ACC112 (cell line): ENCODE measurements at regions not wholly inside any gene's neighbourhood (a gene's known extent, or its start where the extent isn't known, plus 50 kb on each side); places are given as distances from the start of the nearest gene placed in this dataset.

Experiments used
- H2AFZ ChIP-seq: fragments of 200-600 bp; sonication (generic); one replicate; pipeline ENCODE4 v1.6.0; 2017; ENCODE audit warnings: antibody characterized with exemption, low read length; ENCODE audit not compliant: unreplicated experiment
- H3K27ac ChIP-seq: fragments of 200-600 bp; sonication (generic); 2 replicates; pipeline ENCODE4 v1.5.1; 2014; ENCODE audit warnings: low read depth, mild to moderate bottlenecking, antibody characterized with exemption, low read length, moderate library complexity
- H3K27me3 ChIP-seq: fragments of 200-600 bp; sonication (generic); 2 replicates; pipeline ENCODE4 v1.6.1; 2014; ENCODE audit warnings: mild to moderate bottlenecking, antibody characterized with exemption, low read length, moderate library complexity, mixed read lengths; ENCODE audit not compliant: insufficient read depth
- H3K36me3 ChIP-seq: fragments of 200-600 bp; sonication (generic); 2 replicates; pipeline ENCODE4 v1.6.1; 2016; ENCODE audit warnings: mild to moderate bottlenecking, antibody characterized with exemption, low read length, moderate library complexity, mixed read lengths; ENCODE audit not compliant: insufficient read depth
- H3K4me1 ChIP-seq: fragments of 200-600 bp; sonication (generic); one replicate; pipeline ENCODE4 v1.6.1; 2016; ENCODE audit warnings: low read length, mixed read lengths; ENCODE audit not compliant: insufficient read depth, unreplicated experiment, control insufficient read depth
- H3K4me3 ChIP-seq: fragments of 200-600 bp; sonication (generic); 2 replicates; pipeline ENCODE4 v1.5.1; 2014; ENCODE audit warnings: mild to moderate bottlenecking, low read depth, low read length
- H3K79me2 ChIP-seq: fragments of 200-600 bp; sonication (generic); one replicate; pipeline ENCODE4 v1.6.0; 2016; ENCODE audit warnings: low read length; ENCODE audit not compliant: control insufficient read depth, unreplicated experiment, insufficient read depth

GRCh38 chr9:106449336-106449927 lies 413.5 kb upstream of the ZNF462 start:
- H3K4me3 ChIP-seq = no peak overlapping the region
- no peaks in the 10 kb centered on the region for H3K27me3 ChIP-seq
- H3K36me3 ChIP-seq = no peaks in the 10 kb centered on the region
- H2AFZ ChIP-seq = no peak overlapping the region
- H3K79me2 ChIP-seq = no peaks in the 10 kb centered on the region
- H3K4me1 ChIP-seq = no peaks in the 10 kb centered on the region
- no peak overlapping the region for H3K27ac ChIP-seq

DNA sequence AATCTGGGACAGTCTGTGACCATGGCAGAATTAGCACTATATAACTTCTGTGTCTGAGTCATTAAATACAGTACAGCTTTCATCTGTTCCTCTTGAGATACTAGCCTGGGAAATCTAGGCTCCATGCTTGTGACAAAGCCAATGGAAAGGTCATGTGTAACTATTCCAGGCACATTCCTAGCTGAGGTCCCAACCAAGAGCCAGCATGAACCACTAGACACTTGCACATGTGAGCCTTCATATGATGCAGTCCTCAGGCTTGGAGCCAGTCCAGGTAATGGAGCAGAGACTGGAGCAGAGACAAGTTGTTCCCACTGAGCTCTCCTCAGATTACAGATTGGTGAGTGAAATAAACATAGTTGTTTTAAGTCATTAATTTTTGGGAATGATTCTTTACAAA lies 412.4 kb upstream of the ZNF462 start:
- no peak overlapping the region for H2AFZ ChIP-seq
- H3K27me3 ChIP-seq = no peaks in the 10 kb centered on the region
- H3K27ac ChIP-seq = no peak overlapping the region
- no peaks in the 10 kb centered on the region for H3K4me1 ChIP-seq
- H3K36me3 ChIP-seq = no peaks in the 10 kb centered on the region
- H3K4me3 ChIP-seq = no peak overlapping the region
- no peaks in the 10 kb centered on the region for H3K79me2 ChIP-seq

DNA sequence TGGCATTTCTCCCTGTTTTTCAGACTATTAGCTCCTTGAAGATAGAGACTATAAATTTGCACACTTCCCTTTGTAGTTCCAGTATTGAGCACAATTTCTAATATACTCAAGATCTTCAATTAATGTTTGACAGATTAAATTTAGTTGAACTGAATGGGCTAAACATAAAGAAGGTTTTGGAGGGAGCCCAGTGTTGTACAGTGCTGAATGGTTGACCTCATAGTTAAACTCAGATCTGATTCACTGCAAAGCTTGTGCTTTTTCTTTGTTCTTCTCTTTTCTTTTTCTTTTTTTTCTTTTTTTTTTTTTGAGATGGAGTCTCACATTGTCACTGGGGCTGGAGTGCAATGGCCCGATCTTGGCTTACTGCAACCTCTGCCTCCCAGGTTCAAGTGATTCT lies 411.7 kb upstream of the ZNF462 start:
- Histone ChIP-seq H3K4me1 (no peaks in the 10 kb centered on the region), H2AFZ (no peak overlapping the region), H3K27ac (no peak overlapping the region), H3K27me3 (no peaks in the 10 kb centered on the region), H3K79me2 (no peaks in the 10 kb centered on the region), H3K36me3 (no peaks in the 10 kb centered on the region), H3K4me3 (no peak overlapping the region)

DNA sequence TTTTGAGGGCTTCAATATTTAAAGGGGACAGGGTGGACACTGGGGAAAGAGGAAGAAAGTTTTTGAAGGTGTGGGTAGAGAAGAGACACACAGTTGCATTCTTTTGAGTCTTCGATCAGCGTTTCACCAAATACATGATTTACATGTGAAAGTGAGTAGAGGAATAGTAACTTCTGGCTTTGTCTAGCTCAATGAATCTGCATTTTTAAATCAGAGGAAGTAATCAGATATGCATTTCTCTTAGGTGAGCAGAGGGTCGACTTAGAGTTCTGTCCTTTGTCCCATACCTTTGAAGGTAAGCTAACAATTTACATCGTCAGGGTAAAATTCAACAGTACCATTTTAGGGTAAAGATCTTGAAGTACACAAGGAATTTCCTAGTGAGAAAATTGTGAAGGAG lies 406.4 kb upstream of the ZNF462 start:
- no peak overlapping the region for H3K4me3 ChIP-seq
- H3K4me1 ChIP-seq = no peaks in the 10 kb centered on the region
- H2AFZ ChIP-seq = no peak overlapping the region
- H3K79me2 ChIP-seq = no peaks in the 10 kb centered on the region
- no peaks in the 10 kb centered on the region for H3K27me3 ChIP-seq
- no peaks in the 10 kb centered on the region for H3K36me3 ChIP-seq
- no peak overlapping the region for H3K27ac ChIP-seq

GRCh38 chr9:106467113-106467864 lies 395.7 kb upstream of the ZNF462 start:
- H3K27ac ChIP-seq = no peak overlapping the region
- H3K4me1 ChIP-seq = no peaks in the 10 kb centered on the region
- H3K36me3 ChIP-seq = no peaks in the 10 kb centered on the region
- H2AFZ ChIP-seq = no peak overlapping the region
- H3K79me2 ChIP-seq = no peaks in the 10 kb centered on the region
- H3K4me3 ChIP-seq = no peak overlapping the region
- H3K27me3 ChIP-seq = no peaks in the 10 kb centered on the region

- Histone ChIP-seq H3K4me1 (no peaks in the 10 kb centered on the region), H3K79me2 (no peaks in the 10 kb centered on the region), H2AFZ (no peak overlapping the region), H3K27me3 (no peaks in the 10 kb centered on the region), H3K36me3 (no peaks in the 10 kb centered on the region), H3K4me3 (no peak overlapping the region), H3K27ac (no peak overlapping the region)
Observed at GRCh38 chr9:106467865-106468164, 395.2 kb upstream of the ZNF462 start.

DNA sequence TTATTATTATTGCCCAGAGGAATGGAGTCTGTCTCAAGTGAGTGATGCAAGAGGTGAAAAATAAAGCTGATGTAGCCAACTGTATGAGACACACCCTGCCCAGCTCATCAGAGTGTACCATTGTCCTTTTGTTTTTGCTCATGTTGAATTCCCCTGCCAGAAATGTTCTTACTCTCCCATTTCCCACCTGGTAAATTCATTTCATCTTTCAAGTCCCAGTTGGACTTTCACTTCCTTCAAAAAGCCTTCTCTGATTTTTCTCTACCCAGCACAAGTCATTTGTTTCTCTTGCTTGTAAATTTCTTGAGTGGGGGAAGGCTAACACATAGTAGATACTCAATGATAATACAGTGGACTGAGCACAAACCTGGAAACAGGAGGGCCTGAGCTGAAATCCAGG lies 394.5 kb upstream of the ZNF462 start:
- Histone ChIP-seq H2AFZ (no peak overlapping the region), H3K27ac (no peak overlapping the region), H3K4me1 (no peaks in the 10 kb centered on the region), H3K4me3 (no peak overlapping the region), H3K36me3 (no peaks in the 10 kb centered on the region), H3K79me2 (no peaks in the 10 kb centered on the region), H3K27me3 (no peaks in the 10 kb centered on the region)

- Histone ChIP-seq H3K79me2 (no peaks in the 10 kb centered on the region), H3K4me3 (no peak overlapping the region), H3K27me3 (no peaks in the 10 kb centered on the region), H2AFZ (no peak overlapping the region), H3K27ac (no peak overlapping the region), H3K36me3 (no peaks in the 10 kb centered on the region), H3K4me1 (no peaks in the 10 kb centered on the region)
Observed at GRCh38 chr9:106478312-106478711, 384.7 kb upstream of the ZNF462 start.

DNA sequence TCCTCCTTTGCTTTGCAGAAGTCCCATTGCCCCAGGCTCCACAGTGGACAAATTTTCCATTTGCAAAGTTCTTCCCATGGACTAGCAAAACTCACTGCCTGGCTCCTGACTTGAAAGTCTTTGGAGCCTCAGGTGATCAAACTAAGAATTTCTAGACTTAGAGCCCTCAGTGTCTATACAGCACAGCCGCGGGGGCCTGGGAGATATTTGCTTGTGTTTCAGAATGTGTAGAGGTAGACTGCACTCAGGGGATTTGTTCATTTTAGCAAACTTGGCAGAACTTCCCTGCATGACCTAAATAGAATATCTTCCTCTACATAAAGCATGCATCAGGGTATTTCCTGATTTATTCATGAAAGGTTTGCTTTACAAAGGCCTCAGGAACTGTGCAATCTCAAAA lies 384.2 kb upstream of the ZNF462 start:
- Histone ChIP-seq H3K36me3 (no peaks in the 10 kb centered on the region), H2AFZ (no peak overlapping the region), H3K4me1 (no peaks in the 10 kb centered on the region), H3K27ac (no peak overlapping the region), H3K27me3 (no peaks in the 10 kb centered on the region), H3K4me3 (no peak overlapping the region), H3K79me2 (no peaks in the 10 kb centered on the region)

DNA sequence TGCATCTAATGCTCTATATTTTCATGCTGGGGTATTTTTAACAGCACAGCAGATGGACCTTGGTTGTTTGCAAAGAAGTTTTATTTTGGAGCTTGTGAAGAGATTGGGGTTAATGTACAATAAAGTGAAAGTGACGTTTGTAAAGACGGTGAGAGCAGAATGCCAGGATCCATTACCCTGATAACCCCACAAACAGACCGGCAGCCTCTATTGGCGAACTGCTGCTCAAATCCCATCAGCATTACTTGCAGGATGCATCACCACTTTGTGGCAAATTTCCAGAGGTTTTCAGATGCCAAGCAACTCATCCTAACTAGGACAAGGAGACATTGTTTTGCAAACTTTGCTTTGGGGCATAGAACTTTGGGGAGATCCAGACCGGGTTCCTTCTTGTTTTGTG lies 383.3 kb upstream of the ZNF462 start:
- no peaks in the 10 kb centered on the region for H3K79me2 ChIP-seq

DNA sequence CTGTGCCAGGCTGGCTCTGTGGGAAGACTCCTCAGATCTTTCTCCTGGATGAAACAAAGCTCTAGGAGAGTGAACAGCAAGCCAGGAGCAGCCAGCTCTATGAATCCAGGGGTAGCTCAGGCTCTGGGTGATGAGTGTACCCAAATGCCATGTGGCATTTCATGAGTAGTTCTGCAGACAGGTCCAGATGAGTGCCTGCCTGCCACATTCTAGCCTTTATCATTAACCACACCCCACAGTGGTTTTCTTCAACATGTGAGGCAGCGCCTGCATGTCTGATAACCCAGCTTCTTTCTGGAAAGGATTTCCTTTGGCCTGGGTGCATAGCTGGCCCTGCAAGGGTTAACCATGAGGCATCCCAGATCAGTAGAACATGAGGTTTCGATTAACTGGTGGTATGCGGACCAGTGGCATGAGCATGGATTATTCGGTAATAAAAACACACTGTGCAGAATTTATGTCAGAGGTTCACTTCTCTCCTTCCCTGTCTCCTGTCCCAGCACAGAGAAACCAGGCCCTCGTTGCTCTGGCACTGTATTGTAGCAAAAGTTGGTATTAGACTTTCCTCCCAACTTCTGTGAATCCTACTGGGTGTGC lies 381.9 kb upstream of the ZNF462 start:
- H3K27ac ChIP-seq = no peak overlapping the region
- no peaks in the 10 kb centered on the region for H3K4me1 ChIP-seq
- no peak overlapping the region for H2AFZ ChIP-seq
- H3K79me2 ChIP-seq = no peaks in the 10 kb centered on the region
- no peaks in the 10 kb centered on the region for H3K36me3 ChIP-seq
- no peak overlapping the region for H3K4me3 ChIP-seq
- no peaks in the 10 kb centered on the region for H3K27me3 ChIP-seq

More for the DNA sequence above, 383.3 kb upstream of the ZNF462 start:
- Histone ChIP-seq H3K27me3 (no peaks in the 10 kb centered on the region), H3K4me3 (no peak overlapping the region), H3K36me3 (no peaks in the 10 kb centered on the region), H2AFZ (no peak overlapping the region), H3K27ac (no peak overlapping the region), H3K4me1 (no peaks in the 10 kb centered on the region)
